ENCODE measurements at regions not wholly inside any gene's neighbourhood (a gene's known extent, or its start where the extent isn't known, plus 50 kb on each side); places are given as distances from the start of the nearest gene placed in this dataset.

DNA sequence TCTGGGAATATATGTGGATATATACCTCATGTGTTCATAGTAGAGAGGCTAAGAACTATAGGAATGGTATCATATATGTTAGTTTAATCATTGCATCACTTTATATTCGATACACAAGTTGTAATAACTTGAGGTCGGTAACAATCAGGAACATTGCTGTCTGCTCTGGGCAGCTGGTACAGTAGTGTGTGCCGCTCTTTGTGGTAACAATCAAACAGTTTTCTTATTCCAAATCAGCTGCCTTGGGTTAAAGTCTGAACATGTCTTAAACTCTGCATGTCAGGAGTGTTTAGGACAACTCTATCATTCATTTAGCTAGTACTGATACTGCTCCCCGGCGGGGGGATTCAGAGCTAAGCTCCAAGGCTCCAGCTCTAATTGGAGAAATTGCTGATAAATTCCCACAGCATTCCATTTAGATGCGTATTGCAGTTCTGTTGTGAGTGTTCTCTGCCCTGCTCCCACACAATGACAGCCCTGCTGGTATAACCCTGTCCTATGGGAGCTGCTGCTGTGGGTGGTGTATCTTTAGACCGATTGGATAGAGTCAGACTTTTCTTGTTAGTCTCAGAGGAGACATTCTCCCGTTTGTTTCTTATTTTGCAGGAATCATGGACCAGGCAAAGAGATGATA is 707.5 kb upstream of the FZD8 start:
- DNase-seq, result no peak

DNA sequence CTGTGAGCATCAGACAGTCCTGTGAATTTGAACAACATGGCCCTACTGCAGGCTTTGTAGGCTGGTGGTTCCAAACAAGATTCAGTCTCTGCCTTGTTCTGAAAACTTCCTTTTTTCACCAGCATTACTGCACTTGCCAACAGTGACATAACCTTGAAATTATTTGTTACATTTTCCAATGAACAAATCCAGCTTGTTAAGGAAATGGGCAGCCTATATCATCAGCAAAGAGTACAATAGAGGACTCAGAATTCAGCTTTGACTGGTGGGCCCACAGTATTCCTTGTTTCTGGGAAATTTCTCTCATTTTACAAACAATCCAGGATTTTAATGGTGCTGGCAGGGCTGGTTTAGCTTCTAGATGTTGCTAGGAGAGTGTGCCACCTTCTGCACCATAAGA is 703.7 kb upstream of the FZD8 start:
- no peak for DNase-seq

DNA sequence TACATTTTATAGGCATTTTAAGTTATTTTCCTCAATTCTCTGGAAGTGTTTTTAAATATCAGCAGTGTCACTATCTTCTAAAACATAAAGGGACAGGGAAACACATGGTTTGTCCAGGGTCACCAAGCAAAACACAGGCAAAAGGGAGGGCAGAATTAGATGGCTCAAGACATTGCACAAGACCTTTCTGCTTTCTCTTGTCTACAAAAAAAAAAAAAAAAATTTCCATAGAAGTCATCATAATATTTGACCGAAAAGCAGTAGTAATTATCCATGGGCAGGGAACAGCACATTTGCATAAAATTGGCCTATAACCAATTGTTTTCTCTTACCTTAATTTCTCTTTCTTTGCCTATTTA is 703.1 kb upstream of the FZD8 start:
- no peak for DNase-seq

DNA sequence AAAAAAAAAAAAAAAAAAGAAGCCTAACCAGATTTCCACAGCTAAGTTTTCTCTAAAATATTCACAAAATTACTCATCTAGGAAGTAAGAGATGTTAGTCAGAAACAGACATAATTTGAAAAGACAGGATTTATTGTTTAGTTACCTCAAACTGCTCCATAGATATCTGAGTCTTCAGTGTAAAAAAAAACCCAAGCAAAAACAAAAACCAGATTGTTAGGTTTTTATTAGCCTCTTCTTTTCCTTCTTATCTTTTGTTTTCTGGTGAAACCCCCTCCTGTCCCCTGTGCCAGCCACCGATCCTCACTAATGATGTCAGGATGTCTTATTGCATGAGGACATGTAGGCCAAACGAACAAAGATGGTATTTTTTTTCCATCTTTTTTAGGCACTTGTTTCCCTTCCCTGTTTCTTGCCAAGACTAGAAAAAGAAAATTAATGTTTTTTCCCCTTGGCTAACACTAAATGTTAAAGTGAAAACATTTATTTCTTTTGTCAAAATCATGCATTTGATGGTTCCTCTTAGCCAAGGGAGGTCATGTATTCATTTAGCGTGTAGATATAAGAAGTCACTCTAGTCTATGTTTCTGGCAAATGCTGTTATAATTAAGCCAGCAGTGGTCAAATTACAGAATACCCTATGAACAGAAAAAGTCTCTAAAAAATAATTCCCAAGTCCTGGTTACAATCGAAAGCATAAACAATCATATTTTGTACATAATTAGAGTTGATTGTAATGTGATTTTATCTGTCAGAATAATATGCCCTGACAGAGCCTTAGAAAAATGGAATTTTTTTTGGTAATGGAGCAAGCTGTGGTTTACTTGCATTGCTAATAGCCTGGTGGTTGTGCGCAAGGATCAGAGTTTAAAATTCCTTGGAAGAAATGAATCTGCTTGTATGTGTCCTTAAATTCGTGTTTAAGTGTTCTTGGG is 702.4 kb upstream of the FZD8 start:
- DNase-seq, result no peak

DNA sequence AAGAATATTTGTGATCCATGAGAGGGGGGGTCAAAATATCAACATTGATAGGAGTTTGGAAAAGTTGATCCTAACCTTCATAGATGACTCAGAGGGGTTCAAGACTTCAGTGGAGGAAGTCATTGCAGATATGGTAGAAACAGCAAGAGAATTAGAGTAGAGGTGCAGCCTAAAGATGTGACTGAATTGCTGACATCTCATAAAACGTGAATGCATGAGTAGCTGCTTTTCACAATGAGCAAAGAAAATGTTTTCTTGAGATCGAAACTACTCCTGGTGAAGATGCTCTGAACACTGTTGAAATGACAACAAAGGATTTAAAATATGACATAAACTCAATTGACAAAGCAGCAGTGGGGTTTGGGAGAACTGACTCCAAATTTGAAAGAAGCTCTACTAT is 700.7 kb upstream of the FZD8 start:
- DNase-seq, result no peak

DNA sequence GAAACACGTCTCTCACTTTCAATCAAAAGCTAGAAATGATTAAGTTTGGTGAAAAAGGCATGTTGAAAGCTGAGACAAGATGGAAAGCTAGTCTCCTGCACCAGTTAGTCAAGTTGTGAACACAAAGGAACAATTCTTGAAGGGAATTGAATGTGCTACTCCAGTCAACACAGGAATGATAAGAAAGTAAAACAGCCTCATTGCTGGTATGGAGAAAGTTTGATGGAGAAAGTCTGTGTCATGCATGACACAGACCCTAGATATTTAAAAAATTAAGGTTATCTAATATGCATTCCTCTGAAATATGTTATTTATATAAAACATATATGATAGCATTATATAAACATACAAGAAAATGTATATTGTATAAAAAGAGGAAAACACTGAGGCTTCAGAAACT is 699.4 kb upstream of the FZD8 start:
- DNase-seq, result no peak

DNA sequence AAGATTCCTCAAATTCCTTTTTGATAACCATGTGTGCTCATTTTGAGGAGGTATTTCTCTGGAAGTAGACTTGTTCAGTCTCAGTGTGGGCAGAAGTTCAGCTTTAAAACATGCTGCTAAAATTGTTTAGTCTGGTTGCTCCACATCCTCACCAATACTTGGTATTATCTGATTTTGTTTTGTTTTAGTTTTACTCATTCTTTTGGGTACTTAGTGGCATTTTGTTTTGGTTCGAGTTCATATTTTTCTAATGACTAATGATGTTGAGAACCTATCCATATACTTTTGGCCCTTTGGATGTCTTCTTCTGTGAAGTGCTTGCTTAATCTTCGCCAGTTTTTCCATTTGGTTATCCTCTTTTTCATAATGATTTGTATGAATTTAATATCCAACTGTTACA is 694.2 kb upstream of the FZD8 start:
- no peak for DNase-seq

DNA sequence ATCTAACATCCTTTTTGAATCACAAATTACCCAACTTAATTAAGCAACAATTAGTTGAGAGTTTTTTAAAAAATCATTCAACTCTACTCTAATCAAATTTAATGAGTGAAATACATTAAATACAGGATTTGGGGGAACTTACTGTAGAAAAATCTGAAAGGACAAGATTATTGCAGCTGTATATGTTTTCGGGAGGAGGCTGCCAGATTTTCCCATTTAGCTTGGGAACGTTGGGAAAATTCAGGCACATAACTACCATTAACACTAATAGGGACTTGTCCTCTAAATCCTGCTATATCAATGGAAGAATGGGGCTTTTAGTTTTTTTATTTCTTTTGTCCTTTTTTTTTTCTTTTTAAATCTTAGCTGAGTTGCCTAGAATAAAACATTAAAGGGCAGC is 691.4 kb upstream of the FZD8 start:
- no peak for DNase-seq

DNA sequence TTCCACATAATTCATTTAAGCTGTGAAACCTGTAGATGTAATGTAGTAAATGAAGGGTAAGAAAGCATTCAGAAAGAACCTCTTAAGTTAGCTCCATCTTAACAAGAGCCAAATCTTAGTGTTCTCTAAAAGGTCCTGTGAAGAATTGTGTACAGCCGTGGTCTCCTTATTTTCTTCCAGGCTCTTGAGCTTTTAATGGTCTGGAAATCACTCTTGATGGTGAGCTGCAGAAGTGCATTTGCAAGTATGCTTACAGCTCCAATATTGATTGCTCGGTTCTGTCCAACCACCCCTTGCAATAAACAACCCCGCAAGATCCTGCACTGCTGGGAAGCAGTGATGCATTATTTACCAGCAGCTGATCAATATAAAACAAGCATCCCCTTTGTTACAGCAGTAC is 690.8 kb upstream of the FZD8 start:
- DNase-seq, result no peak

DNA sequence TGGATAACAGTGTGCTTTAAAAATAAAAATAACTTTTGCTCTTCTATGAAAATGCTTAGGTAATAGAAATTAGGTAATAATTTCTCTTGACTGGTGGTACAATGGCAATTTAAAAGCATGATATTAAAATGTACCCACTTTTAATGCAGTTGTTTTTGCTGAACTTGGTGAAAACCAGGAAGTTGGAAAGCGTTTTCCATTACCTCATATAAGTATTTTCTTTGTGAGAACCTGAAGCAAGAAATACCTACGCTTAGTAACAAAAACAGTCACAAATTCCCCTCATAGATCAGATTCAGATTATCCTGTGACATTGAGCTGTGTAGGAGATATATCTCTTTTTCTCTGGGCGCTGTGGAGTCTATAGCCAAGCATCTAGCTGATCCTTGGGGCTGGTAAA is 689.0 kb upstream of the FZD8 start:
- DNase-seq, result no peak

DNA sequence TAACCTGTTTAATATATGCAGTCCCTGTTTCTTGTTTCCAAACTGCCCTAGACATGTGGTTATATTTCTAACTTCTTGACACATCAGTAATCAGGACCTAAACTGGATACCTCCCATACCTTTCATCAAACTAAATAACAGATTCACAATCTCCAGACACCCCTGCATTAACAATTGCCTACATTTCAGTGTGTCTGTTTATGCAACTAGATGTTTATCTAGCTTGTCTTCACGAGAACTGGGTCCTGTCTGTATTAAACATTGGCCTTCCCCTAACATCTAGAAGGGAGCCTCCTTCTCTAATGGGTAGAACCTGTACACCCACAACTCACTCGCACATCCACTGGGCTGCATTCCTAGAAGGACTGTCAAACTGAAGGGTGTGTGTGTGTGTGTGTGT is 683.7 kb upstream of the FZD8 start:
- no peak for DNase-seq

DNA sequence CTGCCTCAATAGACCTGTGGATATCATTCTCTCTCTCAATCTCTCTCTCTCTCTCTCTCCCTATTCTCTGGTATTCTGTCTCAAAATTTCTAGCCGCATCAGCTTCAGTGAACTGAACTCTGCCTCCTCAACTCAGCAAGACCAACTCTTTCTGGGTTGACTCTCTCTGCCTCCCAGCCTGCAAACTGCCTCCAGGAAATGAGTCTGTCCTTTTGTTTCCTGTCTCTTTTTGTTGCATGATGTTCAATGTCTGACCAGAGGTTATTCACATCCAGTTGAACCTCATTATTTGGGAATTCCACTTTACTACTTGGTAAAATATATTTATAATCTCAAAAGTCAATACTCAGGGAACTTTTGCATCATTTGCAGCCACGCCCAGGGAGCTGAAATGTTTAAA is 682.7 kb upstream of the FZD8 start:
- no peak for DNase-seq

DNA sequence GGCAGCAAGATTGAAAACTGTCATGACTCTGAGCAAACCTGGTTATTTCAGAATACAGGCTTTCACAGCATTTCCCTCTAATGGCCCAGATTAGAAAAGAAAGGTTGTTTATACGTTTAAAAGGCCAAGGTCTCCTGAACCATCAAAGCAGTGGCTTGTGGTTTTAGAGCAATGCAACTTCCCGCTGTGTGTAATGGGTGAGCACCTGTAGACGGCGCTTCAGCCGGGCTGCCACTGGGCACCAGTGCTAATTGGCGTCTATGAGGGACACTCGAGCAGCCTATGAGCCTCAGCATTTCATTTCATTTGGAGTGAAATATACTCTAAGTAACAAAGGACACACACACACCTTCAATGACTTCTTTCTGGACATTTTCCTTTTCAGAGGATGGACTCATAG is 671.0 kb upstream of the FZD8 start:
- DNase-seq, result no peak

DNA sequence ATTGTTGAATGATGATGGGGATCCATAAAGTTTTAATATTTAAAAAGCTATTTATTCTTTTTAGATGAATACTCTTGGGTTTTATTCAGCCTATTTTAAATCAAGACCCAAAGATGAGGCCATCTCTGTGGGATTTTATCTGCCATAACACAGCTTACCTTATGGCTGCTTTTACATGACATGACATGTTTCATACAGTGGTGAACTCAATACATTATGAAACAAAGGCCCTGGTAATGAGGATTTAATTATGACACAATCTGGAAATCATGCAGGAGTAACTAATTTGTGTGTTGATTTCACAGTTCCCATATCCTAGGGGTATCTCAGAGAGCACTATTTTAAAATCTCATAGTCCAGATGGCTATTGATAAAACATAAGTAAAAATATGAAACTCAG is 661.8 kb upstream of the FZD8 start:
- no peak for DNase-seq

DNA sequence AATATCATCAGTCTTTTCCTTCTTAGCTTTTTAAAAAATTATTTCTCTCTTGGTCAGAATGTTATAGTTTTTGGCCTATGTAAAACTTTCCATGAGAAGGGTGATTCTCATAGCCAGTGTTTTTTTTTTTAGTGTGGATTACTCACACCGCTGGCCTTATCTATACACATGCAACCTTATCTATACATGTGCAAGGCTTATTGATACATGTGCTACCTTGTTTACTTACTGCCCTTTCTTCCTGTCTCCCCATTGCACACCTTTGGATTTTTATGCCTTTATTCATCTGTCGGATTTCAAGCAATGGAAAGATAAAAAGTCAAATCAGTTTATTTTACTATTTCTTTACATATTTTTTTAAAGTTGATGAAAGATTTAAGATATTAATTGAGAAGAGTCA is 660.0 kb upstream of the FZD8 start:
- DNase-seq, result no peak

DNA sequence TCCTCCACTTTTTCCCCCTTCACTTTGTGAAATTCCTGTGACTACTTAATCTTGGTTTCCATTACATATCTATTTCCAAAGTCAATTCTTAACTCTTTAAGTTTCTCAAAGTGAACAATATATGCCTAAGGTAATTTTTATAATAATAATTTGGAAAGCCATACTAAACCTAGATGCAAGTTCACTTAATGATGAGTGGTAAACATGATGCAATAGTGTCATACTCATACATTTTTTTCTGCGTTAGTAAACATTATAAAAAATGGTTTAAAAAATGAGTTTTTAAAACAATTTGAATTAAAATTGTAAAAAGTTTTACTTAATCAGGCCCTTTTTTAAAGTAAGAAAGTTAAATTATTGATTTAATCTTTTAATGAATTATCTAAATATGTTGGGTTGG is 659.4 kb upstream of the FZD8 start:
- DNase-seq, result no peak

DNA sequence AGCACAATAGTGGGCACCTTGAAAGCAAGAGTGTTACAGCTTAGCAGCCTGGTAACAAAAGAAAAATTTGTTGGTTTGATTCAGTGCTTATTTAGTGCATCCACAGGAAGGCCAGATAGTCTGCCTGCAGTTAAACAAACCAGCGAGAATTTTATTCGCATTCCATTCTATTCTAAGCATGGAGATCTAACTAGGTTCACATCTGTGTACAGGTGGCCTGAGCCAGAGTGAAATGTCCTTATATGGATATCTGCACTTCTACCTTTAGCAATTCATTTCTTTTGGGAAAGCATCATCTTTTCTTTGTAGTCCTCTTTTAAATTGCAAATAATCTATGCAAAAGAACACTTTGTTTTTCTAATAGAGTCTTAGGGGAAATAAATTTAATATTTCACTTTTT is 659.0 kb upstream of the FZD8 start:
- DNase-seq, result no peak

DNA sequence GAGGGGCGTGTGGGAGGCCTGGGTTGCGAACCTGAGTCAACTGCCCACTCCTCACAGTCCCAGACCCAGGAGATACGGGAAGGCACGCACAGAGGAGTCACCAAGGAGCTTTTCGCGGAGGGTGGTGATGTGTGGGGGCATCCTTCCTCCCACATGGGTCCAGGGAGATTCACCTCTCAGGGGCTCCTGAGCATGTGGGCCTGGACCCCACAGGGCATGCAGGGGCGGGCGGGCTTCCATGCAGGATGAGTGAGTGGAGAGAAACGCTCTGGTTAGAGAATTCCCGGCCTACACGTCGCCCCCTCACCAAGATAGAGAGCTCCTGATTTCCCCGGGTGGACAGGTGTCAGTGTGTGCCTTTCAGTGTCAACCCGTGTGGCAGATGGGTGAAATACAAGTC is 641.7 kb upstream of the FZD8 start:
- no peak for DNase-seq

DNA sequence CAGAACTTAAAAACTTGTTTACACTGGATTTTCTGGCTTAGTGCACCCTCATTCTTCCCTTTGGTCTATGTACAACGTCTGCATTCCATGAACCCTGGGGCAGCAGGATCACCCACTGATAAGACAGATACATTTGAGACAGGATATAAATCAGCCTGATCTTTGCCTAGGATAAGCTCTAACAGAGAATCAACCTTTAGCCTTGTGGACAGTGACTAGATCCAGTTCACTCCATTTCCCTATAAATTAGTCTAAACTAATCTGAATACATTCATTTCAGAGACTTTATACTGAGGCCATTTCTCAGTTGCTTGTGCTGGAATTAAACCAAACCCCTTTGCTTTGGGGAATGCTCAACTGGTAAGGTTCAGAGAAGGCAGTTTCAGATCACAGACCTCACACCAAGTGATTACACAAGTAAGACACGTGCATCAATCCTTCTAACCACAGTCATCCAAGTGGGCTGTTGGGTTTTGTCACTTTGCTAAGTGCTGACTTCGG is 639.8 kb upstream of the FZD8 start:
- DNase-seq, result no peak

DNA sequence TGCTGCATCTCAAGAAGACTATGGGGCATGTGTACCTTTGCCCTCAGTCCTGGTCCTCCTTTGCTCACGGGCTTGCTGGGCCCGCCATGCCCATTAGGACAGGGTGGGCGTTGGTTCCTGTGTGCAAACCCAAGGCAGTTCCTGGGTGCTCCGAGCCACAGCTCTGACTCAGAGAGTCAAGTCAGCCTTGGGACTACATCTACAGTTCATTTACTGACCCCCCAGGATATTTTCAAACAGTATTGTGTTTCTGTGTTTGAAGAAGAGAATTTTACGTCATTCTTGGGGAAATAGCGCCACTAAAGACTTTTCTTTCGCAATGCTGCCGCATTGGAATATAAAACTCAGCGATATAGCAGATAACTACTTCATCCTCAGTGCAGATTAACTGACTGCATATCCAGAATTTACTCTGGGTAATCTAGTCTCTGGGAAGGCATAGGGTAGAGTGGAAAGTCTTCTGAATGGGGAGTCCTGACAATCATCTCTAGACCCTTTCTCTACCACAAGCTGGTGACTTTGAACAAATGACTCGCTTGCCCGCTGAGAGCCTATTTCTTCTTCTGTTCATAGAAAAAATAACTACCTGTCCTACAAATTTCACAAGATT is 638.9 kb upstream of the FZD8 start:
- DNase-seq, result no peak

DNA sequence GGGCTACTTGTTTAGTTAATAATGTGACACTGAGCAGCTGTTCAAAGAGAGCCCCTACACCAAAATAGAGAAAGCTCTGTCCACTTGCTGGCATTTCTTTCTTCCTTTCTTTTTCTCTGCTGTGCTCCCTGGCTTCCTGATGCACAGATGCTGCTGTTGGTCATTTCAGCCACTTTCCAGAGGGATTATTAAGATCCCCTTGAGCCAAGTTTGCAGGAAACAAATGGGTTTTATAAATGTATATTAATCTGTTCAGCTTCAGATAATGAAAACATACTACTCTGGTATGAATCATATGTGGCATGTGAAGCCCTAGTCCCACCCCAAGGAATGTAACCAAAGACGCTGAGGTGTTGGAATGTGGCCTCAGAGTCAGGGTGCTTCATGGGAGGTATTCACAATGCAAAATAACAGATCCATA is 638.2 kb upstream of the FZD8 start:
- DNase-seq, result no peak

DNA sequence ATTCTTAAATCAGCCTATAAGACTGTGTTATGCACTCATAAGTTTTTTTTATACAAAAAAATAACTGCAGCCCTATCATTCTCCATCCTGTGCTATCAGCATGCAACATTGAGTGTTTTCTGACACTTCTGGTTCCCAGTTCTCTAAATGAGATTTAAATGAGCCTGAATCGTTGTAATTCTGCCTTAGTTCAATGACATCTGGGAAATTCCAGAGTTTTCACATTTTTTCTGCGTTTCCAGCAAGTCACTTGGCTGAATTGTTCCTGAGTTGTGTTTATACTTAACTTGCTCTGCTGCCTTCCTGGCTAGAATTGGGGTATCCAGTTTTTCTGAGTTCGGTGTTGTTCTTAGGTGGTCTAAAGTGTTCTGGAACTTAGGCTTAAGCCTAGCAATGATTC is 636.1 kb upstream of the FZD8 start:
- no peak for DNase-seq

DNA sequence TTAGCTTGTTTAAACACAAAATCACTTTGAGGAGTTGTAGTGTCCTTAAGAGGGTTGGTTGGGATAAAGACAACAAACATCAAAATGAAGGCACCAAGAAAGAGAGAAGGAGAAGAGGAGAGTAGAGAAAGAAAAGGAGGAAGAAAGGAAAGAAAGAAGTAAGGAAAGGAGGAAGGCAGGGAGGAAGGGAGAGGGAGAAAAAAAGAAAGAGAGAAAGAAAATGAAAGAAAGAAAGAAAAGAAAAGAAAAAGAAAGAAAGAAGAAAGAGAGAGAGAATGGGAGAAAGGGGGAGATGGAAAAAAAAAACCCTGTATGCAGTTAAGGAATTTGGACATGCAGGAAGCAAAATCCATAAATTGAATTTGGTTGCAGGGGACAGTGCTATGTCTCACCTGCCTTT is 635.4 kb upstream of the FZD8 start:
- DNase-seq, result no peak

DNA sequence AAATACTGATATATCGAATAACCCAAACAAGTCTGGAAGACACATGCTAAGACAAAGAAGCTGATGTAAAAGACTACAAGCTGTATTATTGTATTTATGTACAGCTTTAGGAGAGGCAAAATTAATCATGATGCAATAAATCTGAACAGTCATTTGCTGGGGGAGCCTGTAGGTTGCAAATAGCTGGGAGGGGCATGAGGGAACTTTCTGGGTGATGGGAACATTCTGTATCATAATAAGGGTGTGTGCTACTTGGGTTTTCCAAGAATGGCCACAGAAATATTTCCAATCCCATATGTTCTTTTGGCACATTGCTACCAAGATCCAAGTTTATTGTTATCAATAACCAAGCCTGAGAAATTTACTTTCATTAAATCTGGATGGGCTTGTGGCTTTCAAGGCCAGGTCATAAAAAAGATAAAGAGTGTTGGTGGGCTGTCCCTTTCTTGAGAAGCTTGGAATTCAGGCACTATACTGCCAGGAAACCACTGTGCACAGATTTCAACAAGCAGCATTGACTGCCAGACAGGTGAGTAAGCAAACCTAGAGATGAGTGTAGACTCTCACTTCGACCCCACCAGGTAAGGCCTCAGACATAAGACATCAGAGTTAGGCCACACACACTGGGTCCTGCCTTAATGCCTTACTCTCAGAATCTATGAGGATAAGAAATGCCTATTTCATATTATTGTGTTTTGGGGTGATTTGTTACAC is 629.7 kb upstream of the FZD8 start:
- DNase-seq, result no peak
